DMS79 (cell line): ENCODE measurements at regions not wholly inside any gene's neighbourhood (a gene's known extent, or its start where the extent isn't known, plus 50 kb on each side); places are given as distances from the start of the nearest gene placed in this dataset.

ENCODE experiments used
- DNase-seq: peaks from one replicate; lab custom pipeline; 2025; lab: John Stamatoyannopoulos, UW

- no peak for DNase-seq
Observed at GRCh38 chr20:24059174-24059573, 70.6 kb upstream of the GGTLC1 start.

GRCh38 chr20:24056491-24056890, 67.9 kb upstream of the GGTLC1 start:
- DNase-seq, result no peak

GRCh38 chr20:24052599-24053275, 64.2 kb upstream of the GGTLC1 start:
- DNase-seq, result no peak

- no peak for DNase-seq
Observed at GRCh38 chr20:24051160-24051559, 62.6 kb upstream of the GGTLC1 start.

GRCh38 chr20:24050119-24050518, 61.5 kb upstream of the GGTLC1 start:
- DNase-seq, result no peak

GRCh38 chr20:24049081-24049480, 60.5 kb upstream of the GGTLC1 start:
- no peak for DNase-seq

GRCh38 chr20:24048024-24048611, 59.5 kb upstream of the GGTLC1 start:
- peak; percentile 5 for DNase-seq

GRCh38 chr20:24046888-24047287, 58.3 kb upstream of the GGTLC1 start:
- no peak for DNase-seq

GRCh38 chr20:24045621-24046318, 57.2 kb upstream of the GGTLC1 start:
- no peak for DNase-seq

- DNase-seq, result no peak
Observed at GRCh38 chr20:24043294-24043693, 54.7 kb upstream of the GGTLC1 start.

- DNase-seq, result no peak
Observed at GRCh38 chr20:24042646-24043045, 54.1 kb upstream of the GGTLC1 start.

- DNase-seq, result no peak
Observed at GRCh38 chr20:24040896-24041459, 52.4 kb upstream of the GGTLC1 start.

GRCh38 chr20:24039196-24039595, 50.6 kb upstream of the GGTLC1 start:
- DNase-seq, result no peak
